GM18499 (cell line): ENCODE measurements at regions not wholly inside any gene's neighbourhood (a gene's known extent, or its start where the extent isn't known, plus 50 kb on each side); places are given as distances from the start of the nearest gene placed in this dataset.
"Not testable (repeated sequence)": the region's sequence is repeated elsewhere in the genome, so short reads cannot be mapped to it uniquely, and the experiment has no call there.

Source experiments
- ATAC-seq: cut with Tn5 transposase; IDR thresholded peaks from one replicate; pipeline ENCODE4 v1.9.1; 2021; ENCODE audit warnings: moderate number of reproducible peaks; ENCODE audit not compliant: insufficient read depth, unreplicated experiment

- ATAC-seq = no peak
Measured at GRCh38 chr13:47718556-47718955, 282.5 kb downstream of the SUCLA2 start.

- no peak for ATAC-seq
Measured at GRCh38 chr13:47708386-47708785, 292.7 kb downstream of the SUCLA2 start.

- ATAC-seq = no peak
Measured at GRCh38 chr13:47707414-47707813, 293.7 kb downstream of the SUCLA2 start.

DNA sequence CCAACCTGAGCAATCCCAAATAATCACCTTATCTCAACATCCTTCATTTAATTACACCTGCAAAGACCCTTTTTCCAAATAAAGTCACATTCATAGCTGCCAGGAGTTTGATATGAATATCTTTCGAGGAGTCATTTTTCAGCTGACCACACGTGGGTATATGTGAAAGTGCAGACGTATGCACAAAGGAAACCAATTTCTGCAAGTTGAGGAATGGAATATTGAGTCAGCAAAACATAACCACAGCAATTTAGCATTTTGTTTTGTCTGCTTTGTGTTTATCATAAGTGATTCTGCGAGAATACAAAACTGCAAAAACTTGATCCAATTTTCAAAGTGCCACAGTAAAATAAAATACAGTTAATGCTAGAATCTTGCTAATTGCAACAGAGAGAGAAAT is 295.9 kb downstream of the SUCLA2 start:
- ATAC-seq = no peak

- no peak for ATAC-seq
Measured at GRCh38 chr13:47696674-47697073, 304.4 kb downstream of the SUCLA2 start.

- ATAC-seq = no peak
Measured at GRCh38 chr13:47687577-47687976, 313.5 kb downstream of the SUCLA2 start.

DNA sequence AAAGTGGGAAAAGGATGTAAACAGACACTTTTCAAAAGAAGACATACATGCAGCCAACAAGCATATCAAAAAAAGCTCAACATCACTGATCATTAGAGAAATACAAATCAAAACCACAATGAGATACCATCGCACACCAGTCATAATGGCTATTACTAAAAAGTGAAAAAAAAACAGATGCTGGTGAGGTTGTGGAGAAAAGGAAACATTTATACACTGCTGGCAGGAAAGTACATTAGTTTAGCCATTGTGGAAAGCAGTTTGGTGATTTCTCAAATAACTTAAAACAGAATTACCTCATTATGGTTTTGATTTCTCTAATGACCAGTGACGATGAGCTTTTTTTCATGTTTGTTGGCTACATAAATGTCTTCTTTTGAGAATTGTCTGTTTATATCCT is 315.9 kb downstream of the SUCLA2 start:
- not testable (repeated sequence) for ATAC-seq

DNA sequence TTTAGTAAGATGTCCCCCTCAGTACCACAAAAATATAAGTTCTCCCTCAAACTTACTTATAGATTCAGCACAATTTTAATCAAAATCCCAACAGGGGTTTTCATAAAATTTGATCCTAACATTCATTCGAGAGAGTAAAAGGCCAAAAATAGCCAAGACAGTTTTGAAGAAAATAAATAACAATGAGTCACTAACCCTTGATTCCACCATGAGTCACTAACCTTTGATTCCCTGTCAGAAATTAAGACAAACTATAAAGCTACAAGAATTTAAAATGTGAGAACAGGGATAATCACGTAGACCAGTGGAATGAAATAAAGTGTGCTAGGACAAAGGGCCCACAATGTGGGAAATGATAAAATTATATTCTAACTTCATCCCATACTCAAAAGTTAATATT is 320.3 kb downstream of the SUCLA2 start:
- ATAC-seq = no peak

GRCh38 chr13:47679401-47679800 is 321.7 kb downstream of the SUCLA2 start:
- ATAC-seq = no peak

GRCh38 chr13:47678201-47678968 is 322.7 kb downstream of the SUCLA2 start:
- ATAC-seq = no peak

DNA sequence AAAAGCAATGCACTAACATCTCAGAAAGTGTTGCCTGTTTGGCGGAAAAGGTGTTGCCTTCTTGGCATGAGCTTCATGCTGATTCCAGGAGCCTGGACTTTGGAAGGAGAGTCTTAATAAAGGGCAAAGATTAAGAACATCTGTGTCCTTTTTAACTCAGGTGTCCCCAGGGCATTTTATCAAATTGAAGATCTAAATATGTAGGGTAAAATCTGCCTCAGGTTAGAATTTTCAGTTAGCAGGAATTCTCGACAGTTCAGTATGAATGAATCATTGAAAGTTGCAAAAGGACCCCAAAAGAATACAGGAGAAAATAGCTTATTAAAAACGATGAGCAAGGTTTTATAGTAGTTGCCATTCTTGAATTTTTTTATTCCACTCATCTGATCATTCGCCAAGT is 325.2 kb downstream of the SUCLA2 start:
- ATAC-seq = no peak

DNA sequence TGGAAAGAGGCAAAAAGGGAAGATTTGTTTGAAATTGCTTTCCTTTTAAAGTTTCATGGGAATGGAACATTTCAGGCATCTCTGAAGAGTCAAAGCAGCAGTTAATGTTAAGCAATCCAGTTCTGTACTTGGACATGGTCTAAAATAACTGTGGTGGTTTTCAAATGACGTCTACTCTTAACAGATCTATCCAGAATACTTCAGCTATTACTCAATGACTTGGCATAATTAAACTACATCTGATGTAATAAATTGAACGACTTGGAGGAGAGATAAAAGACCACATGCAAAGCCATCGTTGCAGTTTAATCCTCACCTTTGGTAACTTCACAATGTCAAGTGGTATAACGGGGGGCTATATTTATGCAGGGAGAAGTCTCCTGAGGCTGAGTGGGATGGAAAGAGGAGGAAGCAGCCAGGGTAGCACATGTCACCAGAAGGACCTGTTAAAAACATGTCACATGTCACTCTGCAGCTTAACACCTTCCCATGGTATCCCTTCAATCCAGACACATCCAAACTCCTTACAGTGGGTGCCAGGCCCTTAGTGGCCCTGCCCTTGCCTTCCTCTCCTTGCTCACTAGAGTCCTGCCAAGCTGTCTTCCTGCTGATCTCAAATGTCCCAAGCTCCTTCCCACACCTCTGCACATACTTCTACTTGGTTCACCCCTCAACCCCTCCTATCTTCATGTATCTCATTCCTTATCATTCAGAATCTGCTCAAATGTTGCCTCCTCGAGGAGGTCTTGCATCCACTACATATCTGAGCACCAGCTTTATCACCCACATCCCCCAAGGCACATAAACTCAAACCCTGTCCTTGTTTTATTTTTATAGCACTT is 327.8 kb downstream of the SUCLA2 start:
- no peak for ATAC-seq

DNA sequence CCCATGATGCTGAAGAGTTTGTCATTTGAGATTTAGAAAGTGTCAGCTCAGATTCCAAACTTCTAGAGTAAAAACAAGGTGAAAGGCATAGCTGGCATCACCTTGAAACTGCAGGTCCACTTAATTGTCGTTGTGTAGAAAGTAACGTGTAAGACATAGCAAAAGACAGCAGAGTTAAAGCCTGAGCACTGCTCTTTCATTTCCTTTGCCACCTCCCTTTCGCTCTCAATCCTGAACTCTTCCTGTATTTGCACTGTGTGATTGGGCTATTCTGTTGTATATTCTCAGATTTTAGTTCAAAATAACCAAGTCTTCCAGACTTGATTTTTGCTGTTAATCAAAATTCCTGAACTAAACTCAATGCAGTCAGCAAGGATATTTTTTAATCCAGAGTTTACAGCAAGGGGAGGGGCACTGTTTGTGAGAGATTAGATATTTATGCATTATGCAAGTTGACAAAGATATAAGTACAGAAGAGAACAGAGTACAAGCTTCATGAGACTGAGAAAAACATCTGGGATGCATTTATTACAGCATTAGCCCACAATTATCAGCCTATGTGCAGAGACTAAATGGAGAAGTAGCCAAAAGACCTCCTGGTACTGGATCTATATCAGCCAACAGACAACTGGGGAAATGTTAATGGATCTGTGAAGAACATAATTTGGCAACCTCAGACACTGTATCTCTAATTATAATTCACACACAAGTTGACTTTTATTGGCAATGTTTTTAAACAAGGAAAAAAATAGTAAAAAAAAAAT is 328.6 kb downstream of the SUCLA2 start:
- no peak for ATAC-seq

DNA sequence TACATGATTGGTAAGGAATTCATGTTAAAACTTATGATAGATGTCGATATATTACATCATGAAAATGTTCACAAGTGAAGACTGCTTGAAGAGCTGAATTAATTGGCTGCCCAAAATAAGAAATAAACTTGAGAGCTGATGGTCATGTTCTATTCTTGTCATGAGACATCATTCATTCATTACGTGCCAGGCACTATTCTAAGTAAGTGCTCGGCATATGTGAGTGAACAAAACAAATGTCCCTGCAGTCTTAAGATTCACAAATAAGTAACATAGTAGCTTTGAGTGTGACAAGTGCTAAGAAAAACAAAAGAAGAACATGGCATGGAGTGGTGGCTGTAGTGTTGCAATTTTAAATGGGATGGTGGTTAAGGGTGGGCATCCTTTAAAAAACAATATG is 329.3 kb downstream of the SUCLA2 start:
- ATAC-seq = no peak

GRCh38 chr13:47665043-47665442 is 336.0 kb downstream of the SUCLA2 start:
- ATAC-seq = no peak

- no peak for ATAC-seq
Measured at GRCh38 chr13:47661076-47661475, 340.0 kb downstream of the SUCLA2 start.

DNA sequence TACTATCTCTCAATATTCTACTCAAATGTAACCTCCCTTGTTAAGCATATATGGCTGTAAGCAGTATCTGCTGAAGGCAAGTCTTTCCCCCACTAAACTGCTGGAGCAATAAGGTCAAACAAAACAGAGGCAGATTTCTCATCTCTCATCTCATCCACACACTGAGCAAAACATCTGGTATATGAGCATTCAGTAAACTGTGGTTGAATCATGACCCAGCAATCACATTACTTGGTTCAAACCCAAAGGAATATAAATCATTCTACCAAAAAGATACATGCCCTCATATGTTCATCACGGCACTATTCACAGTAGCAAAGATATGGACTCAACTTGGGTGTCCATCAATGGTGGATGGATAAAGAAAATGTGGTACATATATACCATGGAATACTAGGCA is 344.4 kb downstream of the SUCLA2 start:
- no peak for ATAC-seq

- ATAC-seq = no peak
Measured at GRCh38 chr13:47650209-47650608, 350.9 kb downstream of the SUCLA2 start.

DNA sequence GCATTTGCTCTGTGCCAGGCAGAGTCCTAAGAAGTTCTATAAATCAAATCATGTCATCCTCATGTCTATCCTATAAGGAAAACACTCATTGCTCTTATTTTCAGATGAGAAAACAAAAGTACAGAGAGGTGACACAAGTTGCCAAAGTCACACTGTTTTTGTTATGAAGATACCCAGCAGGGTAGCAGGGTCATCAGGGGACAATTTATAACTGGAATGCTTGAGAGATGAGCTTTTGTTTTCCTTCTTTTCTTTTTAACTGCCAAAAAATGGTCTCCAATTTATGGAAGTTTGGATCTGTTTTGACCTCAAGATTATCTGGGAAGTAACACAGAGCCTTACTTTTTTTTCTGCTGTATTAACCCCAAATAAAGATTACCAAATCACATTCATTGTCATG is 354.1 kb downstream of the SUCLA2 start:
- no peak for ATAC-seq

DNA sequence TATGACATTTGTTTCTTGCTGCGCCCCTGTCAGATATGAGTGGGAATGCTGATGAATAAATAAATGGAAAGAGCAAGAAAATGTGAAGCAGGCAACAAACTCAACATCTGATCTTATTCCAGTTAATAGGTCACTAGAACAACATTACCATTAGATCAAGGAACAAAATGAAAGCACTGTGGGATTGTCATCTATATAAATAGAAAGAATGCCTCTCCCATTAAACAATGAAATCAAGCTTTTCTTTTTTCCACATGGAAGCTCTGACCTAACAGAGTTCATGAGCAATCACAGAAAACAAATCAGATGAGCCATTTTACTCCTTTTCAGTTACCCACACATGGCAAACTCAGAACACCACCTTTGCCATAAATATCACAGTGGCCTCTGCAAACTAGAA is 354.8 kb downstream of the SUCLA2 start:
- no peak for ATAC-seq
